Bronchial epithelial cell (primary cell): ENCODE measurements at regions not wholly inside any gene's neighbourhood (a gene's known extent, or its start where the extent isn't known, plus 50 kb on each side); places are given as distances from the start of the nearest gene placed in this dataset.

Experiments
- DNase-seq: peaks from one replicate; pipeline ENCODE4 v3.0.0-alpha.2; 2010; ENCODE audit warnings: low read depth
- FAIRE-seq: peaks from 2 replicates; lab custom pipeline; 2011; peaks lifted over from hg19 to GRCh38; lab: Jason Lieb, UNC
- H3K27me3 ChIP-seq: 2 replicates; pipeline ENCODE4 v1.5.1; 2011; ENCODE audit warnings: low read length; ENCODE audit not compliant: control insufficient read depth, insufficient read depth
- H3K36me3 ChIP-seq: 2 replicates; pipeline ENCODE4 v1.5.1; 2011; ENCODE audit warnings: low read length; ENCODE audit not compliant: control insufficient read depth, insufficient read depth
- H3K4me3 ChIP-seq: 2 replicates; pipeline ENCODE4 v1.5.1; 2011; ENCODE audit warnings: mild to moderate bottlenecking, low read depth, low read length, control low read depth
- CTCF ChIP-seq: IDR thresholded peaks from 2 replicates; pipeline ENCODE4 v1.5.1; 2011; ENCODE audit warnings: mild to moderate bottlenecking, moderate library complexity, low read length, control low read depth, inconsistent platforms; ENCODE audit not compliant: insufficient read depth, severe bottlenecking

GRCh38 chr13:33999811-34000605 lies 182.1 kb downstream of the RFC3 start:
- H3K36me3 ChIP-seq: no peaks in the 10 kb centered on the region
- TF ChIP-seq CTCF: no peak
- FAIRE-seq (no peak), DNase-seq (no peak)
- no peak overlapping the region for H3K4me3 ChIP-seq
- no peaks in the 10 kb centered on the region for H3K27me3 ChIP-seq

- no peak for DNase-seq
- no peak for TF ChIP-seq CTCF
- FAIRE-seq: no peak
Measured at GRCh38 chr13:34000955-34001354, 183.0 kb downstream of the RFC3 start.

GRCh38 chr13:34001389-34001788 lies 183.4 kb downstream of the RFC3 start:
- Histone ChIP-seq H3K4me3 (no peak overlapping the region), H3K27me3 (no peaks in the 10 kb centered on the region), H3K36me3 (no peaks in the 10 kb centered on the region)
- DNase-seq (no peak), FAIRE-seq (no peak)
- no peak for TF ChIP-seq CTCF

More at GRCh38 chr13:34000955-34001354, 183.0 kb downstream of the RFC3 start:
- no peaks in the 10 kb centered on the region for H3K27me3 ChIP-seq
- H3K36me3 ChIP-seq: no peaks in the 10 kb centered on the region
- H3K4me3 ChIP-seq: no peak overlapping the region

GRCh38 chr13:34002141-34002540 lies 184.2 kb downstream of the RFC3 start:
- Histone ChIP-seq H3K27me3 (no peaks in the 10 kb centered on the region), H3K4me3 (no peak overlapping the region), H3K36me3 (no peaks in the 10 kb centered on the region)
- no peak for TF ChIP-seq CTCF
- DNase-seq (no peak), FAIRE-seq (no peak)

GRCh38 chr13:34002924-34003323 lies 185.0 kb downstream of the RFC3 start:
- TF ChIP-seq CTCF: no peak
- H3K36me3 ChIP-seq: no peaks in the 10 kb centered on the region
- DNase-seq (no peak), FAIRE-seq (no peak)
- H3K4me3 ChIP-seq: no peak overlapping the region
- no peaks in the 10 kb centered on the region for H3K27me3 ChIP-seq

GRCh38 chr13:34003656-34004055 lies 185.7 kb downstream of the RFC3 start:
- no peaks in the 10 kb centered on the region for H3K36me3 ChIP-seq
- no peak overlapping the region for H3K4me3 ChIP-seq
- FAIRE-seq (no peak), DNase-seq (no peak)
- no peaks in the 10 kb centered on the region for H3K27me3 ChIP-seq
- no peak for TF ChIP-seq CTCF
